ENCODE measurements at regions not wholly inside any gene's neighbourhood (a gene's known extent, or its start where the extent isn't known, plus 50 kb on each side); places are given as distances from the start of the nearest gene placed in this dataset.

GRCh38 chr4:158056689-158057245, 116.1 kb downstream of the GASK1B start:
- ChIA-PET CTCF (no interaction called here), POLR2A (no interaction called here)
- Histone ChIP-seq H3K27me3 (ENCODE audit: control insufficient read depth in 1 of 2, insufficient read depth in 2 of 2, low read length in 2 of 2) (no peaks in the 10 kb centered on the region), H3K36me3 (ENCODE audit: insufficient read depth, low read length) (no peaks in the 10 kb centered on the region), H3K4me1 (ENCODE audit: insufficient read depth, low read length) (no peaks in the 10 kb centered on the region), H3K9me3 (ENCODE audit: control insufficient read depth in 1 of 2, insufficient read depth in 1 of 2, low read length in 2 of 2) (no peaks in the 10 kb centered on the region), H3K27ac (ENCODE audit: low read depth in 1 of 2, low read length in 2 of 2) (no peak overlapping the region), H3K4me3 (ENCODE audit: low read length) (no peak overlapping the region)
- TF ChIP-seq CTCF (IDR thresholded peaks at IDR 0.05): no peak
- intact Hi-C loops (cut with DNase I, micrococcal nuclease): no loop called here
- ATAC-seq (ENCODE audit: poor library complexity) (no peak), DNase-seq (no peak)
- Mint-ChIP-seq H3K27ac (no peak overlapping the region), H3K27me3 (no peaks in the 10 kb centered on the region), H3K4me3 (no peak overlapping the region), H3K9me3 (no peaks in the 10 kb centered on the region), H3K4me1 (ENCODE audit: low read depth) (no peaks in the 10 kb centered on the region), H3K36me3 (ENCODE audit: low read depth) (no peaks in the 10 kb centered on the region)

GRCh38 chr4:158055668-158056067, 117.2 kb downstream of the GASK1B start:
- Mint-ChIP-seq H3K27me3 (no peaks in the 10 kb centered on the region), H3K27ac (no peak overlapping the region), H3K9me3 (no peaks in the 10 kb centered on the region), H3K4me3 (no peak overlapping the region), H3K4me1 (ENCODE audit: low read depth) (no peaks in the 10 kb centered on the region), H3K36me3 (ENCODE audit: low read depth) (no peaks in the 10 kb centered on the region)
- ChIA-PET CTCF (no interaction called here), POLR2A (no interaction called here)
- Histone ChIP-seq H3K4me3 (ENCODE audit: low read length) (no peak overlapping the region), H3K36me3 (ENCODE audit: insufficient read depth, low read length) (no peaks in the 10 kb centered on the region), H3K4me1 (ENCODE audit: insufficient read depth, low read length) (no peaks in the 10 kb centered on the region), H3K9me3 (ENCODE audit: control insufficient read depth in 1 of 2, insufficient read depth in 1 of 2, low read length in 2 of 2) (no peaks in the 10 kb centered on the region), H3K27ac (ENCODE audit: low read depth in 1 of 2, low read length in 2 of 2) (no peak overlapping the region), H3K27me3 (ENCODE audit: control insufficient read depth in 1 of 2, insufficient read depth in 2 of 2, low read length in 2 of 2) (no peaks in the 10 kb centered on the region)
- no peak for TF ChIP-seq CTCF (IDR thresholded peaks at IDR 0.05)
- ATAC-seq (ENCODE audit: poor library complexity): no peak
- DNase-seq: no peak
- intact Hi-C loops (cut with DNase I, micrococcal nuclease): no loop called here

GRCh38 chr4:158053801-158054200, 119.0 kb downstream of the GASK1B start:
- DNase-seq: no peak
- TF ChIP-seq CTCF (IDR thresholded peaks at IDR 0.05): no peak
- H3K4me3 ChIP-seq (ENCODE audit: low read length): no peak overlapping the region
- H3K27ac Mint-ChIP-seq: no peak overlapping the region
- H3K4me1 ChIP-seq (ENCODE audit: insufficient read depth, low read length): no peaks in the 10 kb centered on the region
- H3K9me3 ChIP-seq (ENCODE audit: control insufficient read depth in 1 of 2, insufficient read depth in 1 of 2, low read length in 2 of 2): no peaks in the 10 kb centered on the region
- intact Hi-C loops (cut with DNase I, micrococcal nuclease): no loop called here
- no peak overlapping the region for H3K4me3 Mint-ChIP-seq
- ATAC-seq (ENCODE audit: poor library complexity): no peak
- no peaks in the 10 kb centered on the region for H3K36me3 Mint-ChIP-seq (ENCODE audit: low read depth)
- no peaks in the 10 kb centered on the region for H3K27me3 ChIP-seq (ENCODE audit: control insufficient read depth in 1 of 2, insufficient read depth in 2 of 2, low read length in 2 of 2)
- ChIA-PET CTCF (no interaction called here), POLR2A (no interaction called here)
- no peak overlapping the region for H3K27ac ChIP-seq (ENCODE audit: low read depth in 1 of 2, low read length in 2 of 2)
- no peaks in the 10 kb centered on the region for H3K4me1 Mint-ChIP-seq (ENCODE audit: low read depth)
- H3K36me3 ChIP-seq (ENCODE audit: insufficient read depth, low read length): no peaks in the 10 kb centered on the region
- no peaks in the 10 kb centered on the region for H3K9me3 Mint-ChIP-seq
- no peaks in the 10 kb centered on the region for H3K27me3 Mint-ChIP-seq
